ENCODE measurements at regions not wholly inside any gene's neighbourhood (a gene's known extent, or its start where the extent isn't known, plus 50 kb on each side); places are given as distances from the start of the nearest gene placed in this dataset.

GRCh38 chr18:46402945-46403344 lies 254.1 kb downstream of the LOXHD1 start:
- no peak overlapping the region for H4K91ac ChIP-seq (replicated peaks; ENCODE audit: insufficient read length, low read length)
- H3K9ac ChIP-seq (replicated peaks in 1 of 4; ENCODE audit: extremely low read depth in 1 of 4, low read depth in 3 of 4, low read length in 3 of 4): no peak overlapping the region
- no peak overlapping the region for H3K4me3 ChIP-seq (ENCODE audit: extremely low read depth in 1 of 4, insufficient read depth in 2 of 4, low read depth in 3 of 4, low read length in 4 of 4)
- H4K8ac ChIP-seq (ENCODE audit: extremely low read depth, insufficient read depth, low read length): no peak overlapping the region
- H3K18ac ChIP-seq (ENCODE audit: extremely low read depth, low read length): no peak overlapping the region
- CTCF ChIA-PET (ENCODE audit: partially characterized antibody): interaction anchor here (0.6 to 13.1 kb wide), 8 partner anchors 9 to 450 kb away, joined by 3 to 150 read pairs (median 7); no protein-coding TSS in a partner anchor
- 88% methylated on average over 4 of the region's 4 CpGs; no CpG with 5 or more reads in 1 of the 2 experiments for WGBS, 2 experiments (ENCODE audit: extremely low coverage in 1 of 2, insufficient coverage in 1 of 2, insufficient read length in 1 of 2, insufficient replicate concordance in 2 of 2, low coverage in 1 of 2, low lambda C conversion rate in 2 of 2, missing lambda C conversion rate in 1 of 2)
- H4K5ac ChIP-seq (ENCODE audit: insufficient read length, low read depth, low read length): no peak overlapping the region
- H3K56ac ChIP-seq (replicated peaks; ENCODE audit: insufficient read length, low read depth, low read length): no peak overlapping the region
- H3K27ac ChIP-seq (ENCODE audit: low read depth, low read length): no peak overlapping the region
- no peaks in the 10 kb centered on the region; a peak in 1 of 7 replicates for H3K4me1 ChIP-seq (replicated peaks in 1 of 4; ENCODE audit: control insufficient read depth in 3 of 4, insufficient read depth in 4 of 4, low read length in 3 of 4)
- H4K20me1 ChIP-seq (replicated peaks in 1 of 2; ENCODE audit: control insufficient read depth in 1 of 2, insufficient read depth in 2 of 2, low read length in 2 of 2): peaks cover 0 to 4% of the 10 kb centered on the region in 2 experiments
- no peak overlapping the region for H2BK120ac ChIP-seq (replicated peaks; ENCODE audit: low read depth, low read length)
- H2BK5ac ChIP-seq (ENCODE audit: low read depth, low read length): no peak overlapping the region
- H3K79me2 ChIP-seq (ENCODE audit: control insufficient read depth in 1 of 2, insufficient read depth in 2 of 2, low read length in 2 of 2): no peaks in the 10 kb centered on the region
- H3K4me2 ChIP-seq (ENCODE audit: insufficient read depth in 1 of 2, low read depth in 2 of 2, low read length in 2 of 2): no peak overlapping the region
- H3K9me3 ChIP-seq (ENCODE audit: insufficient read depth in 2 of 2, low read depth in 1 of 2, low read length in 1 of 2): no peaks in the 10 kb centered on the region
- no peak overlapping the region for H2AFZ ChIP-seq (ENCODE audit: low read length)
- H2BK20ac ChIP-seq (ENCODE audit: low read length): no peak overlapping the region
- H3K23me2 ChIP-seq (ENCODE audit: low read depth, low read length): peaks cover 6% of the 10 kb centered on the region; the same call in 1 of the 2 replicates
- no peaks in the 10 kb centered on the region for H3K36me3 ChIP-seq (ENCODE audit: control insufficient read depth in 2 of 4, insufficient read depth in 4 of 4, low read length in 3 of 4)
- POLR2A ChIA-PET (ENCODE audit: partially characterized antibody): interaction anchor here (1.1 kb wide), 1 partner anchor 24 kb away, joined by 3 read pairs; no protein-coding TSS in a partner anchor
- no peaks in the 10 kb centered on the region; a peak in 1 of 7 replicates for H3K27me3 ChIP-seq (replicated peaks in 1 of 4; ENCODE audit: control insufficient read depth in 3 of 4, extremely low read depth in 1 of 4, insufficient read depth in 3 of 4, low read length in 3 of 4)
- H3K14ac ChIP-seq (ENCODE audit: insufficient read length): no peak overlapping the region
- H2BK12ac ChIP-seq (ENCODE audit: low read depth, low read length): no peak overlapping the region
- H3K4ac ChIP-seq (replicated peaks; ENCODE audit: insufficient read length, low read depth, low read length): no peak overlapping the region
- no peak overlapping the region for H3K23ac ChIP-seq (ENCODE audit: insufficient read length)
- TF ChIP-seq POLR2A (IDR thresholded peaks at IDR 0.05; ENCODE audit: control extremely low read depth in 1 of 2, low read depth in 2 of 2, low read length in 2 of 2) (no peak), SAP30 (IDR thresholded peaks at IDR 0.05; ENCODE audit: insufficient read depth, insufficient replicate concordance, low read length) (no peak), RNF2 (IDR thresholded peaks at IDR 0.05; ENCODE audit: borderline replicate concordance, low read depth, low read length, missing control alignments, poor library complexity, severe bottlenecking) (no peak), YY1 (IDR thresholded peaks at IDR 0.05; ENCODE audit: low read depth, low read length) (no peak), CHD1 (IDR thresholded peaks at IDR 0.05; ENCODE audit: low read depth, low read length) (no peak)
- TF ChIP-seq, protein P1, sequence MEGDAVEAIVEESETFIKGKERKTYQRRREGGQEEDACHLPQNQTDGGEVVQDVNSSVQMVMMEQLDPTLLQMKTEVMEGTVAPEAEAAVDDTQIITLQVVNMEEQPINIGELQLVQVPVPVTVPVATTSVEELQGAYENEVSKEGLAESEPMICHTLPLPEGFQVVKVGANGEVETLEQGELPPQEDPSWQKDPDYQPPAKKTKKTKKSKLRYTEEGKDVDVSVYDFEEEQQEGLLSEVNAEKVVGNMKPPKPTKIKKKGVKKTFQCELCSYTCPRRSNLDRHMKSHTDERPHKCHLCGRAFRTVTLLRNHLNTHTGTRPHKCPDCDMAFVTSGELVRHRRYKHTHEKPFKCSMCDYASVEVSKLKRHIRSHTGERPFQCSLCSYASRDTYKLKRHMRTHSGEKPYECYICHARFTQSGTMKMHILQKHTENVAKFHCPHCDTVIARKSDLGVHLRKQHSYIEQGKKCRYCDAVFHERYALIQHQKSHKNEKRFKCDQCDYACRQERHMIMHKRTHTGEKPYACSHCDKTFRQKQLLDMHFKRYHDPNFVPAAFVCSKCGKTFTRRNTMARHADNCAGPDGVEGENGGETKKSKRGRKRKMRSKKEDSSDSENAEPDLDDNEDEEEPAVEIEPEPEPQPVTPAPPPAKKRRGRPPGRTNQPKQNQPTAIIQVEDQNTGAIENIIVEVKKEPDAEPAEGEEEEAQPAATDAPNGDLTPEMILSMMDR (IDR thresholded peaks at IDR 0.05; ENCODE audit: control extremely low read depth in 1 of 3, insufficient read depth in 1 of 3, low read depth in 1 of 3, low read length in 3 of 3): no peak
- no peaks in the 10 kb centered on the region for H3K79me1 ChIP-seq (ENCODE audit: low read depth, low read length)
- DNase-seq (ENCODE audit: low read depth in 1 of 2, low spot score in 2 of 2): no peak
- FAIRE-seq: no peak
- H2AK5ac ChIP-seq (ENCODE audit: low read depth, low read length): no peak overlapping the region
- no peak overlapping the region for H2BK15ac ChIP-seq (ENCODE audit: low read length)

Data from H1 (cell line).